COLO668 (cell line): ENCODE measurements at regions not wholly inside any gene's neighbourhood (a gene's known extent, or its start where the extent isn't known, plus 50 kb on each side); places are given as distances from the start of the nearest gene placed in this dataset.

Experiments
- DNase-seq: peaks from one replicate; lab custom pipeline; 2025; ENCODE audit not compliant: unreplicated experiment; lab: John Stamatoyannopoulos, UW

GRCh38 chr10:10361301-10361885, 656.3 kb upstream of the CELF2 start:
- no peak for DNase-seq

GRCh38 chr10:10362800-10363199, 654.9 kb upstream of the CELF2 start:
- DNase-seq = no peak

GRCh38 chr10:10363217-10363616, 654.5 kb upstream of the CELF2 start:
- no peak for DNase-seq

- no peak for DNase-seq
These were observed 652.8 kb upstream of the CELF2 start for GRCh38 chr10:10364902-10365301.

- DNase-seq = no peak
These were observed 652.0 kb upstream of the CELF2 start for GRCh38 chr10:10365676-10366075.

GRCh38 chr10:10366836-10367235, 650.8 kb upstream of the CELF2 start:
- DNase-seq = no peak

GRCh38 chr10:10367264-10367663, 650.4 kb upstream of the CELF2 start:
- no peak for DNase-seq

GRCh38 chr10:10368951-10369576, 648.6 kb upstream of the CELF2 start:
- DNase-seq = no peak

- no peak for DNase-seq
These were observed 631.8 kb upstream of the CELF2 start for GRCh38 chr10:10385831-10386230.

GRCh38 chr10:10389182-10389581, 628.5 kb upstream of the CELF2 start:
- no peak for DNase-seq

- no peak for DNase-seq
These were observed 625.2 kb upstream of the CELF2 start for GRCh38 chr10:10392511-10392910.

GRCh38 chr10:10394933-10395658, 622.6 kb upstream of the CELF2 start:
- DNase-seq = no peak

- DNase-seq = no peak
These were observed 621.1 kb upstream of the CELF2 start for GRCh38 chr10:10396601-10397000.

- no peak for DNase-seq
These were observed 619.8 kb upstream of the CELF2 start for GRCh38 chr10:10397906-10398305.

GRCh38 chr10:10403762-10404161, 613.9 kb upstream of the CELF2 start:
- DNase-seq = no peak

- no peak for DNase-seq
These were observed 600.0 kb upstream of the CELF2 start for GRCh38 chr10:10417671-10418070.

GRCh38 chr10:10418387-10418786, 599.3 kb upstream of the CELF2 start:
- DNase-seq = no peak

- DNase-seq = no peak
These were observed 596.6 kb upstream of the CELF2 start for GRCh38 chr10:10421071-10421470.

GRCh38 chr10:10431422-10432066, 586.1 kb upstream of the CELF2 start:
- no peak for DNase-seq

GRCh38 chr10:10432296-10433035, 585.2 kb upstream of the CELF2 start:
- DNase-seq = no peak

GRCh38 chr10:10434312-10434711, 583.4 kb upstream of the CELF2 start:
- no peak for DNase-seq
